HG03469 (cell line): ENCODE measurements at regions not wholly inside any gene's neighbourhood (a gene's known extent, or its start where the extent isn't known, plus 50 kb on each side); places are given as distances from the start of the nearest gene placed in this dataset.

ENCODE experiments used
- ATAC-seq: cut with Tn5 transposase; IDR thresholded peaks from one replicate; pipeline ENCODE4 v1.9.1; 2021; ENCODE audit warnings: mild to moderate bottlenecking, moderate library complexity, moderate number of reproducible peaks; ENCODE audit not compliant: unreplicated experiment

DNA sequence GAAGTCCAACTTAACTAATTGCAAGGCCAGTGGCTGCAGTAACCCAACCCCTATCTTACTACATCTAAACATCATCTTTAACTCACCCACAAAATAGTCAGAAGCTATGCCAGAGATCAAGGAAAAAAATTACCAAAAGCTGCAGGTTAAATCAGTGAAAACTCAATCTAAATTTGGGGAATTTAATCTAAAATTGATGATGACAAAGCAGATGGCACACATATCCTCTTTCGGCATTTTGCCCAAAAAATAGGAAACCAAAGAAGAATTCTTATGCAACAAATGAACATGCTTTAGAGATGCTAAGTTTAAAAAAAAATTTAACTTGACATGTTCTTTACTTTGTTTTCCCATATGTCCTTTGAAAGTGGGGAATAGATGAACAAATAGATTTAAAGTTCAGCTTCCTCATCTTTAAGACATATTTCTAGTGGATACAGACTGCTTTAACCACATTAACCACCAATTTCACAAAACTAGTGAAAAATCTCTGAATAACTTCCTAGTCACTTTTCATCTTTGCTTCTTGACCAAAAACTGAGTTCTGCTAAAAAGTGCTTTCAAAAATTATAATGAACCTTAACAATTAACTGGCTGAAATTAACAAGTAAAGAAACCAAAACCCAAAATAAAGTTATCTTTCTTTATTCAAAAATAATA, 74.3 kb upstream of the CCDC150 start:
- no peak for ATAC-seq

DNA sequence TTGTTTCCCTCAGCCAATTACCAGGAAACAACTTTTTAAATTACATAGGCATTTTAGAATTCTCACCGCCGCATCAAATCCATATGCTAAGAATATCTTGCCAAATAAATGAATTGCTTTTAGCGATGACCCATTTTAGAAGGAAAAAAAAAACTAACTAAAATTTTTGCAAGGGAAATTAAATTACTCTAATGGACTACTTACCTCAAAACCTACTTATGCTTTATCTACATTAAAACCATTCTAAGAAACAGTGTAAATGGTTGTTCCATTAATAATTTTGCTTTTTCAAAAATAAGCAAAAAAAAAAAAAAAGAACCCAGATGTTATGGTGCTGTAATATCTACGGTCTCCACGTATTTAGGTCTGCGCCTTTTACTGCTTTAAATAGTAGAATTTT, 73.5 kb upstream of the CCDC150 start:
- no peak for ATAC-seq

DNA sequence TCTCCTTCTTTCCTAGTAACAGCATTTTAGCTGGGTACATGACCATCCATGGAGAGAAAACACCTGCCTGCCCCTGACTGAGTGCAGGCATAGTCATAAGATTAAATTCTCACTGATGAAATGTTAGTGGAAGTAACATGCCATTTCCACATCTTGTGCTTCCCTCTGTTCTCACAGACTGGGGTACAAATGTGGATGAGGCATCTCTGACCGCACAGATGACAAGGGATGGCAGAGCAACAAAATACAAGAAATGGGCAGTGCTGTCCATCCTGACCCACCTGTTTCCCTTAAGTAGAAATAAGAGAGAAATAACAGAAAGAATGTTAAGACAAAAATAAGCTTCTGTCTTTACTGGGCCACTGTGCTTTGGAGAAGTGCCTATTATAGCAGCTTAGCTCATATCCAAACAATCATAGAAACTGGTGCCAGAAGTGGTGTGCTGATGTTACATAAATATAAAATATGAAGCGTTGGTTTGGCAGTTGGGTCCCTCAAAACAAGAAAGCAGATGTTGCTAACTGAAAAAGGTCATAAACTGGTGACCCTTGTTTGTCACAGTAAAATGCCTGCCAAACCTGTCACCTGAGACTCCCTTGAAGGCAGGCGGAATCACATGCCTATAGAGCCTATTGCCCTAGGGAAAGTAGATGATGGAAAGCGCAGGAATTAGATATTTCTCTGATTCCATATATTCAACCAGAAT, 72.4 kb upstream of the CCDC150 start:
- ATAC-seq, result no peak

DNA sequence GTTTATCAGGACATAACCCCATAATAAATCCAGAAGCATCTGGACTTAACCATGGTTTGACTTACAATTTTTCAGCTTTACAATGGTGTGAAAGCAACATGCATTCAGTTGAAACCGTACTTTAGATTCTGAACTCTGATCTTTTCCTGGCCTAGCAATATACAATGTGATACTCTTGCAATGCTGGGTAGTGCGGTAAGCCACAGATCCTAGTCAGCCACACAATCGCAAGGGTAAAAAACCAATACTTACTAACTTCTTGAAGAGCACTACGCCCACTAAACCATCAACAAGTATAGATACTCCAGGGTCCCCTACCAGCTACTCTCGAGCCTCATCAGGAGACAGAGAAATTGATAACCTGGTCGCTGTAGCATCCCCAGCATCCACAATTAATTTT, 71.0 kb upstream of the CCDC150 start:
- ATAC-seq, result no peak

DNA sequence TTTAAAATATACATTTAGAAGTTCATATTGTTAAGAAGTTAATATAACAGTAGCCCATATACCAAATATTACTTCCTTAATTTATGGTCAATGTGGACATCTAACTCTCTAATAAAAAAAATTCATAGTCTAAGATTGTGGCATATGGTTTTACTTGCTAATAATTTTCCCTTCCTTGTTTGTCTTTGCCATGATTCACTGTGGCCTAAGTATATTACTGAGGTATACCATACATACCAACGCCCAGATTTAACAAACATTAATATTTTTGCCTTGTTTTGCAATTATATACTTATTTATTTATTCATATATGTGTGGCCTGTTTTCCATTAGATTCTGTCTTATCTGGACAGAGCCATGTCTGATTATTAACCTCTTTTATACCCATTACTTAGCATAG, 54.6 kb upstream of the CCDC150 start:
- no peak for ATAC-seq

DNA sequence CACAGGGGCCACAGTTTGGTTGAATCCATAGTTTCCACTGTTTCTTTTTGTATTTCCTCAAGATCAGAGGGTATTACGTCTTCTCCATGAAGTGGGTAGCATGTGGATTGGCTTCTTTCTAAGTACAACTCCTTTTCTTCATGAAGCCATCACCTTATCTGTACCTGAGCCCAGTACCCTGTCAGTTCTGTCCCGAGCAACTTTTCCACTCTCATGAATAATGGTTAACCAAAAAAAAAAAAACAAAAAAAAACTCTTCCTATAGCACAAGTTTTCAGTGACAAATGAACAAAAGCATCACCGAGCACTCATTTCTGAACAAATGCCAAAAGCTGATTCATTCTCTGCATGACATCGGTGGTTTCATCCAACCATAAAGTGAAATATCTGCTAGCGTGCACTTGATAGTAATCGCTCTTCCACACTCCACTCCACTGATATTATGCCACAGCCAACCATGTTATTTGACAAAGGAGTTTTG, 53.0 kb upstream of the CCDC150 start:
- no peak for ATAC-seq

DNA sequence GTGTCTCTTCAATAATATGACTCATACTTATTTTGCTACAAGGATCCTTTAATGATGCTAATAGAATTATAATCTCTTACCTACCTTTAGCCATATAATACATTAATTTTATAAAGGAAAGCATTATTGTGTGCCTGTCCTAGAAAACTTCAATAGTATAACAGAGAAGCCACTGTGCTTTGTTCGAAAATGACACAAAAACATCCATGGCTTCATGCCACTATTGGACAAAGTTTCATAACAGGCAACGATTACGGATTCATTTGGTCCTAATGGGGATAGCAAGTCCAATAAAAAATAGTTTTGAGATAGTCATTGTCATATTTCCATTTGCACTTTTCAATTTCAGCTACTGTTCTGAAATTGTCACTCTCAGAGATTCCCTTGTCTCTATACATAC, 52.5 kb upstream of the CCDC150 start:
- no peak for ATAC-seq

DNA sequence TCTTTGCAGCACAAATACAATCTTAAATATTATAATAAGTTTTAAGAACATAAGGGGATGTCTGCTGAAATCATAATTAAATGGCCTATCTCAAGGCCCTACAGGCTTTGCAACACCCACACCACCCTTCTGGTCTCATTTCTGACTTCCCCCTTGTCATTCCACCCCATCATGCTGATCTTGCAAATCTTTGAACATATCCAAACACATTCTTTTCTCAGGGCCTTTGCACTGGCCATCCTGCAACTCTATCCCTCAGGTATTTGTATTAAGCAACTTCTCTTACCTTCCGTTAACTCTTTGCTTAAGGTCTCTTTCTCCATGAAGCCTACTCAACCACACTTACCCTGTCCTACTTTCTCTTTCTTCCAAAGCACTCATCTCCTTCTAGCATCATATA, 51.8 kb upstream of the CCDC150 start:
- ATAC-seq, result no peak

DNA sequence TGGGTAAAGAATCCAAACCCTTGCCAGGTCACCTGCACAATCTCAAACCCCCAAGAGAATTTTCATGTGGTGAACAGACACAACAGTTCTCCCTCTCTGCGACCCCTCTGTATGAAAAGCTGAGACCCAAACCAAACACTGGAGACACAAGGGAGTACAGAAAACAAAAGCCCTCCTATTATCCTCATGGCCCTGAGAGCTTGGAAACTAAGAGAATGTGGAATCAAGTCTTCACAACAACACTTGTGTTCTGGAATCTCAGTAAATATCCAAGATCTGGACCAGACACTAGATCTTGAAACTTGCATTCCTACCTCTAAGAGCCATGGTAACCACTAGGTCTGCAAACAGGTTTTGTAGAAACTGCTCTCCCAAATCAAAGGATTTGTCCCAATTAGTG, 50.1 kb upstream of the CCDC150 start:
- no peak for ATAC-seq
